ENCODE measurements at regions not wholly inside any gene's neighbourhood (a gene's known extent, or its start where the extent isn't known, plus 50 kb on each side); places are given as distances from the start of the nearest gene placed in this dataset.

DNA sequence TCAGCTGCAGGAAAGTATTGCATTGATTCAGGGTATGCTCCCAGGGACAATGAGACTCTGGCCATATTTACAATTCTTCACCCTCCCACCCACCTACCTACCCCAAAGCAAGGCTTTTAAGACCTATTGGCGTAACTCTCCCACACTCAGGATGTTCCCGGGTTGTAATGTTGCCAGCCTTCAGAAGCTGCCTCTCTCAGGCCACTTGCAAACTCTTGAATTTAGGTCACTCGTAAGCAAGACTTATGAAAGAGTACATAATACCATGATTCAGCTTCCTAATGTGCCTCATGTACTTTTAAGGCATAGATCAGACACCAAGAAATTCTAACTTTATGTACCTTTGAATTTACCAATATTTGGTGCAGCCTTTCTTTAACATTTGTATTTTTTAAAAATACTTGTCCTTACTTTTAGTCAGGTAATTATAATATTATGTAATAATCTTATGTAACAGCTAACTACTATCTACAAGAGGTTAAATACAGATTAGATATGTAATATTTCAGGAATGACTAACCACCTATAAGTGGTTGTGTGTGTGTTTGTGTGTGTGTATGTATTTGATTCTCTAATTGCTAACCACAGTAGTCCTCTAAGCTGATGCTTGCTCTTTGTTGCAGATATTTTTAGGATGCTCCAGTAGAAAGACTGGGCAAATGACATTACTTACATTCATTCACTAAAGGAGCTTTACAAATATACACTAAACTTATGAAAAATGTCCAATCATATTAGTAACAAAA, 630.5 kb upstream of the MEF2C start:
- TF ChIP-seq, protein P1, sequence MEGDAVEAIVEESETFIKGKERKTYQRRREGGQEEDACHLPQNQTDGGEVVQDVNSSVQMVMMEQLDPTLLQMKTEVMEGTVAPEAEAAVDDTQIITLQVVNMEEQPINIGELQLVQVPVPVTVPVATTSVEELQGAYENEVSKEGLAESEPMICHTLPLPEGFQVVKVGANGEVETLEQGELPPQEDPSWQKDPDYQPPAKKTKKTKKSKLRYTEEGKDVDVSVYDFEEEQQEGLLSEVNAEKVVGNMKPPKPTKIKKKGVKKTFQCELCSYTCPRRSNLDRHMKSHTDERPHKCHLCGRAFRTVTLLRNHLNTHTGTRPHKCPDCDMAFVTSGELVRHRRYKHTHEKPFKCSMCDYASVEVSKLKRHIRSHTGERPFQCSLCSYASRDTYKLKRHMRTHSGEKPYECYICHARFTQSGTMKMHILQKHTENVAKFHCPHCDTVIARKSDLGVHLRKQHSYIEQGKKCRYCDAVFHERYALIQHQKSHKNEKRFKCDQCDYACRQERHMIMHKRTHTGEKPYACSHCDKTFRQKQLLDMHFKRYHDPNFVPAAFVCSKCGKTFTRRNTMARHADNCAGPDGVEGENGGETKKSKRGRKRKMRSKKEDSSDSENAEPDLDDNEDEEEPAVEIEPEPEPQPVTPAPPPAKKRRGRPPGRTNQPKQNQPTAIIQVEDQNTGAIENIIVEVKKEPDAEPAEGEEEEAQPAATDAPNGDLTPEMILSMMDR (IDR thresholded peaks at IDR 0.05): no peak
- TF ChIP-seq POLR2AphosphoS5 (IDR thresholded peaks at IDR 0.05; ENCODE audit: low read depth, low read length) (no peak), SIN3A (IDR thresholded peaks at IDR 0.05; ENCODE audit: borderline replicate concordance, insufficient read depth, low read depth, low read length) (no peak), TCF7L2 (IDR thresholded peaks at IDR 0.05; ENCODE audit: low read depth, low read length) (no peak)
- TF ChIP-seq, protein P2, sequence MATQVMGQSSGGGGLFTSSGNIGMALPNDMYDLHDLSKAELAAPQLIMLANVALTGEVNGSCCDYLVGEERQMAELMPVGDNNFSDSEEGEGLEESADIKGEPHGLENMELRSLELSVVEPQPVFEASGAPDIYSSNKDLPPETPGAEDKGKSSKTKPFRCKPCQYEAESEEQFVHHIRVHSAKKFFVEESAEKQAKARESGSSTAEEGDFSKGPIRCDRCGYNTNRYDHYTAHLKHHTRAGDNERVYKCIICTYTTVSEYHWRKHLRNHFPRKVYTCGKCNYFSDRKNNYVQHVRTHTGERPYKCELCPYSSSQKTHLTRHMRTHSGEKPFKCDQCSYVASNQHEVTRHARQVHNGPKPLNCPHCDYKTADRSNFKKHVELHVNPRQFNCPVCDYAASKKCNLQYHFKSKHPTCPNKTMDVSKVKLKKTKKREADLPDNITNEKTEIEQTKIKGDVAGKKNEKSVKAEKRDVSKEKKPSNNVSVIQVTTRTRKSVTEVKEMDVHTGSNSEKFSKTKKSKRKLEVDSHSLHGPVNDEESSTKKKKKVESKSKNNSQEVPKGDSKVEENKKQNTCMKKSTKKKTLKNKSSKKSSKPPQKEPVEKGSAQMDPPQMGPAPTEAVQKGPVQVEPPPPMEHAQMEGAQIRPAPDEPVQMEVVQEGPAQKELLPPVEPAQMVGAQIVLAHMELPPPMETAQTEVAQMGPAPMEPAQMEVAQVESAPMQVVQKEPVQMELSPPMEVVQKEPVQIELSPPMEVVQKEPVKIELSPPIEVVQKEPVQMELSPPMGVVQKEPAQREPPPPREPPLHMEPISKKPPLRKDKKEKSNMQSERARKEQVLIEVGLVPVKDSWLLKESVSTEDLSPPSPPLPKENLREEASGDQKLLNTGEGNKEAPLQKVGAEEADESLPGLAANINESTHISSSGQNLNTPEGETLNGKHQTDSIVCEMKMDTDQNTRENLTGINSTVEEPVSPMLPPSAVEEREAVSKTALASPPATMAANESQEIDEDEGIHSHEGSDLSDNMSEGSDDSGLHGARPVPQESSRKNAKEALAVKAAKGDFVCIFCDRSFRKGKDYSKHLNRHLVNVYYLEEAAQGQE (IDR thresholded peaks at IDR 0.05; ENCODE audit: insufficient read depth in 1 of 2, low read depth in 2 of 2, low read length in 1 of 2): no peak
